ENCODE measurements at regions not wholly inside any gene's neighbourhood (a gene's known extent, or its start where the extent isn't known, plus 50 kb on each side); places are given as distances from the start of the nearest gene placed in this dataset.
"Not testable (repeated sequence)": the region's sequence is repeated elsewhere in the genome, so short reads cannot be mapped to it uniquely, and the experiment has no call there.

GRCh38 chr22:22296047-22296446 is 51.5 kb downstream of the VPREB1 start:
- peak overlapping the region; percentile 41 for H3K4me3 Mint-ChIP-seq
- Histone ChIP-seq H3K79me2 (ENCODE audit: low read depth) (peaks cover 32% of the 10 kb centered on the region), H4K20me1 (ENCODE audit: low read depth) (peaks cover 24% of the 10 kb centered on the region)
- not testable (repeated sequence) for H3K9me3 Mint-ChIP-seq; H3K36me3 Mint-ChIP-seq; H3K27ac ChIP-seq; H2AFZ ChIP-seq (replicated peaks); H3K4me1 ChIP-seq; H3K4me3 ChIP-seq; H3K4me2 ChIP-seq; H3K27me3 ChIP-seq; H3K9ac ChIP-seq; H3K36me3 ChIP-seq; H3K9me3 ChIP-seq (ENCODE audit: low read depth); DNase-seq (ENCODE audit: low spot score); H3K27me3 Mint-ChIP-seq (ENCODE audit: insufficient read depth, low read depth); H3K27ac Mint-ChIP-seq; H3K4me1 Mint-ChIP-seq; H3F3A ChIP-seq (ENCODE audit: low read depth)

GRCh38 chr22:22297159-22297793 is 52.7 kb downstream of the VPREB1 start:
- peak overlapping the region; percentile 87 for H3K4me3 ChIP-seq
- H3K79me2 ChIP-seq (ENCODE audit: low read depth), result peaks cover 40% of the 10 kb centered on the region
- peak overlapping the region; percentile 92 for H2AFZ ChIP-seq (replicated peaks)
- H3K9me3 ChIP-seq (ENCODE audit: low read depth); H3K9ac ChIP-seq; H3K36me3 Mint-ChIP-seq; H3K27me3 ChIP-seq; H3K27ac Mint-ChIP-seq; H3K9me3 Mint-ChIP-seq; H3K4me1 Mint-ChIP-seq; H3K27ac ChIP-seq; H3K4me1 ChIP-seq; H3F3A ChIP-seq (ENCODE audit: low read depth); H3K27me3 Mint-ChIP-seq (ENCODE audit: insufficient read depth, low read depth); H3K36me3 ChIP-seq: not testable (repeated sequence)
- H4K20me1 ChIP-seq (ENCODE audit: low read depth), result peaks cover 29% of the 10 kb centered on the region
- peak; percentile 72 for DNase-seq (ENCODE audit: low spot score)
- H3K4me3 Mint-ChIP-seq, result peak overlapping the region; percentile 90
- H3K4me2 ChIP-seq, result peak overlapping the region; percentile 77

- Histone ChIP-seq H4K20me1 (ENCODE audit: low read depth) (peaks cover 25% of the 10 kb centered on the region), H3K4me2 (peak overlapping the region; percentile 82), H3K9ac (peak overlapping the region; percentile 82), H3K79me2 (ENCODE audit: low read depth) (peaks cover 41% of the 10 kb centered on the region), H3K4me3 (peak overlapping the region; percentile 87), H2AFZ (replicated peaks) (peak overlapping the region; percentile 98)
- peak overlapping the region; percentile 90 for H3K4me3 Mint-ChIP-seq
- DNase-seq (ENCODE audit: low spot score), result peak; percentile 90
- not testable (repeated sequence) for H3K27me3 ChIP-seq; H3K4me1 Mint-ChIP-seq; H3K9me3 Mint-ChIP-seq; H3K36me3 ChIP-seq; H3K27ac Mint-ChIP-seq; H3K36me3 Mint-ChIP-seq; H3K9me3 ChIP-seq (ENCODE audit: low read depth); H3K4me1 ChIP-seq; H3F3A ChIP-seq (ENCODE audit: low read depth); H3K27ac ChIP-seq; H3K27me3 Mint-ChIP-seq (ENCODE audit: insufficient read depth, low read depth)
- TF ChIP-seq CTCF (IDR thresholded peaks at IDR 0.05), result peak; percentile 45
Measured at GRCh38 chr22:22297794-22298653, 53.4 kb downstream of the VPREB1 start.

- peak overlapping the region; percentile 90 for H3K4me3 Mint-ChIP-seq
- Histone ChIP-seq H2AFZ (replicated peaks) (peak overlapping the region; percentile 98), H3K4me3 (peak overlapping the region; percentile 87), H3K4me2 (peak overlapping the region; percentile 82), H3K79me2 (ENCODE audit: low read depth) (peaks cover 41% of the 10 kb centered on the region), H4K20me1 (ENCODE audit: low read depth) (peaks cover 25% of the 10 kb centered on the region), H3K9ac (peak overlapping the region; percentile 82)
- H3K9me3 ChIP-seq (ENCODE audit: low read depth); H3K4me1 ChIP-seq; H3F3A ChIP-seq (ENCODE audit: low read depth); H3K27me3 ChIP-seq; H3K9me3 Mint-ChIP-seq; H3K27me3 Mint-ChIP-seq (ENCODE audit: insufficient read depth, low read depth); H3K4me1 Mint-ChIP-seq; DNase-seq (ENCODE audit: low spot score); H3K36me3 ChIP-seq; H3K36me3 Mint-ChIP-seq; H3K27ac ChIP-seq; H3K27ac Mint-ChIP-seq: not testable (repeated sequence)
Measured at GRCh38 chr22:22298654-22299009, 54.0 kb downstream of the VPREB1 start.

- not testable (repeated sequence) for H3K27me3 Mint-ChIP-seq (ENCODE audit: insufficient read depth, low read depth); H3K4me3 ChIP-seq; H2AFZ ChIP-seq (replicated peaks); H3K4me1 ChIP-seq; H3K9me3 ChIP-seq (ENCODE audit: low read depth); H3K27ac Mint-ChIP-seq; H3K4me1 Mint-ChIP-seq; H3K9ac ChIP-seq; H3K27me3 ChIP-seq; H3F3A ChIP-seq (ENCODE audit: low read depth); H3K4me2 ChIP-seq; H3K27ac ChIP-seq; H3K36me3 Mint-ChIP-seq; H3K36me3 ChIP-seq; DNase-seq (ENCODE audit: low spot score); H3K9me3 Mint-ChIP-seq; H3K4me3 Mint-ChIP-seq
- Histone ChIP-seq H3K79me2 (ENCODE audit: low read depth) (peaks cover 41% of the 10 kb centered on the region), H4K20me1 (ENCODE audit: low read depth) (peaks cover 25% of the 10 kb centered on the region)
Measured at GRCh38 chr22:22300511-22300910, 55.9 kb downstream of the VPREB1 start.

- Histone ChIP-seq H4K20me1 (ENCODE audit: low read depth) (peaks cover 22% of the 10 kb centered on the region), H3K79me2 (ENCODE audit: low read depth) (peaks cover 38% of the 10 kb centered on the region)
- not testable (repeated sequence) for H3K9me3 Mint-ChIP-seq; H3K4me2 ChIP-seq; DNase-seq (ENCODE audit: low spot score); H3K27ac Mint-ChIP-seq; H3K4me1 Mint-ChIP-seq; H3K27ac ChIP-seq; H3K4me1 ChIP-seq; H3K27me3 Mint-ChIP-seq (ENCODE audit: insufficient read depth, low read depth); H3K36me3 Mint-ChIP-seq; H3K9me3 ChIP-seq (ENCODE audit: low read depth); H3K9ac ChIP-seq; H3K4me3 ChIP-seq; H3F3A ChIP-seq (ENCODE audit: low read depth); H3K36me3 ChIP-seq; H2AFZ ChIP-seq (replicated peaks); H3K27me3 ChIP-seq; H3K4me3 Mint-ChIP-seq
Measured at GRCh38 chr22:22300946-22301345, 56.4 kb downstream of the VPREB1 start.

Measured in neural progenitor cell (in vitro differentiated cells).